Testis (tissue), 2 donors: ENCODE measurements at regions not wholly inside any gene's neighbourhood (a gene's known extent, or its start where the extent isn't known, plus 50 kb on each side); places are given as distances from the start of the nearest gene placed in this dataset.

Source experiments
- CTCF ChIP-seq, 3 experiments: fragments of 450-650 bp in 2 of 3; fragments of 200-600 bp in 1 of 3; sonication (generic) in 1 of 3; IDR thresholded peaks; one replicate each; pipeline ENCODE4 v1.5.1; 2016 to 2019; ENCODE audit warnings: antibody characterized with exemption in 3 of 3, mild to moderate bottlenecking in 2 of 3, moderate library complexity in 1 of 3
- POLR2A ChIP-seq: fragments of 450-650 bp; IDR thresholded peaks from one replicate; pipeline ENCODE4 v1.6.1; 2017; ENCODE audit warnings: antibody characterized with exemption, mild to moderate bottlenecking, moderate library complexity

GRCh38 chr6:68527691-68528090, 107.4 kb upstream of the ADGRB3 start:
- TF ChIP-seq POLR2A (no peak), CTCF (IDR thresholded peaks at IDR 0.05) (no peak)
